ENCODE measurements at regions not wholly inside any gene's neighbourhood (a gene's known extent, or its start where the extent isn't known, plus 50 kb on each side); places are given as distances from the start of the nearest gene placed in this dataset.
"Not testable (repeated sequence)": the region's sequence is repeated elsewhere in the genome, so short reads cannot be mapped to it uniquely, and the experiment has no call there.

DNA sequence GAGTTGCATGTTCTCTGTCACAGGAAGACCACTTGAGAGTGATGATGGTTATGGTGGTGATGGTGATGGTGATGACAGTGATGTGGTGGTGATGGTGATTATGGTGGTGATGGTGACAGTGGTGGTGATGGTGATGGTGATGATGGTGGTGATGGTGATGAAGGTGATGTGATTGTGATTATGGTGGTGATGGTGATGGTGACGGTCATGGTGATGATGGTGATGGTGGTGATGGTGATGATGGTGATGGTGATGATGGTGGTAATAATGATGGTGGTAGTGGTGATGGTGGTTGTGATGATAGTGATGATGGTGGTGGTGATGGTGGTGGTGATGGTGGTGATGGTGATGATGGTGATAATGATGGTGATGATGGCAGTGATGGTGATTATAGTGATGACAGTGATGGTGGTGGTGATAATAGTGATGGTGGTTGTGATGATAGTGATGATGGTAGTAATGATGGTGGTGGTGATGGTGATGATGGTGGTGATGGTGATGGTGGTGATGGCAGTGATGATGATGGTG, 93.7 kb downstream of the ASB1 start:
- no peak for DNase-seq

DNA sequence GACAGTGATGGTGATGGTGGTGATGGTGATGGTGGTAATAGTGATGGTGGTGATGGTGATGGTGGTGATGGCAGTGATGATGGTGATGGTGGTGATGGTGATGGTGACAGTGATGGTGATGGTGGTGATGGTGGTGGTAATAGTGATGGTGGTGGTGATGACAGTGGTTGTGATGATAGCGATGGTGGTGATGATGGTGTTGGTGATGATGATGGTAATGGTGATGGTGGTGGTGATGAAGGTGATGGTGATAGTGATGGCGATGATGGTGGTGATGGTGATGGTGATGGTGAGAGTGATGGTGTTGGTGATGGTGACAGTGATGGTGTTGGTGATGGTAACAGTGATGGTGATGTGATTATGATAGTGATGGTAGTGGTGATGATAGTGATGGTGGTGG, 94.3 kb downstream of the ASB1 start:
- no peak for DNase-seq

DNA sequence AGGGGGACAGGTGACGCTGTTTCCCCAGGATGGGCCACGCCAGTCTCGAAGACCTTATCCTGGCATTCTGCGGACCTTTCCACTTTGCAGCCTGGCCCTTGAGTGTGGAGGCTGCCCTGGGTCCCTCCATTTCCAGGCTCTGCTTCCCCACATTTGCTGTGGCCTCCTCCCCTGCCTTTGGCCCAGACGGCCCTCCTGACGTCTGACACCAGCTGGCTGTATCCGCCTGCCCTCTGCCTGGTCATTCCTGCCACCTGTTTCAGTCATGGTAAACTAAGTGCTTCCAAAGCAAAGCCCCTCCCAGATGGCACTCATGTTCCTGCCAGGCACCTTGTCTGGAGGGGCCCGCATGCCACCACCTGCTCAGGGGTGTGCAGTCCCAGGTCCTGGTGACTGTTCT, 95.1 kb downstream of the ASB1 start:
- no peak for DNase-seq

DNA sequence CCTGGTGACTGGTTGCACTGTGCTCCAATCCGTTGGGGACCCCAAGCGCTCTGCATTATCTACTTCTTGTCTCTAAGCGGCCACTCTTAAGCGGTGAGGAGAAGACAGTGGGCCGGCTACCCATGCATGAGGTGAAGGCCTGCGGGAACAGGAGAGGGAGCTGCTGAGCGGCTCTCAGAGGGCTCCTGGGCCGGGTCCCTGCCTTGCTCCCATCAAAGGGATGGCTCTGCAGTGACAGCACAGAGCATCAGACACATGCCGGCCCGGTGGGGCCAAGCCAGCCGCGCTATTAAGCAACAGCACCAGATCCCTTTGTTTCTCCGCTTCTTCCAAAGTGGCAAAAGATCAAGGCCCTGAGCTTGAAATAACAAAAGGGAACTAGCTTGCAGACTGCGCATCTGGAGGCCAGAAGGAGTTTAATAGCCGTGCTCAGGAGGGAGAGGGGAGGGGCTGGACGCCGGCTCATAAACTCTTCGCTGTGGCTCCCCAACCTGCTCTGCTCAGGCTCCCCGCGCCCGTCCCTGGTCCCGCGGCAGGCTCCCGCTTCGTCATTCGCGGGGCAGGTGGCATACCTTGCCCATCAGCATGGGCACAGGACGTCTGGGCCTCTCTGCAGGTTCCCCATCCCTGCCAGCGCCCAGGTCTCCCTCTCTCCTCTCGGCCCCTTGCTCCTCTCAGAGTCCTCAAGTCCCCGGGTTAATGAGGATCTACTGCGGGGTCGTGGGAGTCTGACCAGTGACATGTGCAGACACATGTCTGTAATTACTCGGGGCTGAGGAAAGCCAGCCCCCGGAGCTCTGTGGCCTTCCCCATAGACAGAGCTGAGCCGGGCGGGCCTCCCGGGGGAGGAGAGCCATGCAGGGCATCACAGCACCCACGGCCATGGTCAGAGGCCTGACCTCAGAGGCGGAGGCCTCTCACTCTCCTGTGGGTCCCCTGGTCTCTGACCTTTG, 96.7 kb downstream of the ASB1 start:
- DNase-seq: no peak

DNA sequence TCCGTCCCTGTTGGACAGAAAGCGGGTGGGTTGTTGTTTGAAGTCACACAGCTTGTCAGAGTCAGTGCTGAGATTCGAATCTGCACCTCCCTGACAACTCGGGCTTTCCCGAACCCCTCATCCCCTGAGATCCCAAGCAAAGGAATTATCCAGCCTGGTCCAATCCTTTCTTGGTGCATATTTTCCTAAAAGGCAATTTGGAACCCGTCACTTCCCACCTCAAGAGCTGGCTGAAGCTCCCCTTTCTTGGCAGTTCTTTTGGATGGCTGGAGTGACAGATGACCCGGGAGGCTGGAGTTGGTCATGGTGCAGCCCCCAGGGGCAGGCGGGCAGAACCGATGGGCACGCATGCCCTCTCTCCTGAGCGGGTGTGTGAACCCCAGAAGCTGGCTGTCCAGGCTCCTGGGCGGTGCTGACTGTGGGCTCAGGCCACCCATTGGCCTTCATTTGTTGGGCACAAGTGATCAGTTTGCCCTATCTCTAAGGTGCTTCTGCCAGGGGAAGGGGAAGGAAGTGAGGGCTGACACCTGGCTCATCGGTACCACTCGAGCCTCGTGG, 97.8 kb downstream of the ASB1 start:
- DNase-seq: no peak

DNA sequence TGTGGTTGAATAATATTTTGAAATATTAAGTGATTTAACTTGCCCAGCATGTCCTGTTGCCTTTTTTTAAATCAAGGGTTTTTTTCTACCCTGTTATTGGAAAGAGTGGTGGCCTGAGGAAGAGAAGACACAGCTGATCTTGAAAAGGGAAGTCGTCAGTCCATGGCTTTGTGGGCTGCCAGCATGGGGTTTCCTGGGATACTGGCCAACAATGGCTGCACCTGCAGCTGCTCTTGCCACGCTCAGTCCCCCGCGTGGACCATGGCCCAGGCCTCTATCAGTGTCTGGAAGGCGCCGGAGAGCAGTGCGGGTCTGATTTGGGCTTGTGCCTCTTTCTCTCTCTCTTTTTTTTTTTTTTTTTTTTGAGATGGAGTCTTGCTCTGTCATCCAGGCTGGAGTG, 99.3 kb downstream of the ASB1 start:
- no peak for DNase-seq

DNA sequence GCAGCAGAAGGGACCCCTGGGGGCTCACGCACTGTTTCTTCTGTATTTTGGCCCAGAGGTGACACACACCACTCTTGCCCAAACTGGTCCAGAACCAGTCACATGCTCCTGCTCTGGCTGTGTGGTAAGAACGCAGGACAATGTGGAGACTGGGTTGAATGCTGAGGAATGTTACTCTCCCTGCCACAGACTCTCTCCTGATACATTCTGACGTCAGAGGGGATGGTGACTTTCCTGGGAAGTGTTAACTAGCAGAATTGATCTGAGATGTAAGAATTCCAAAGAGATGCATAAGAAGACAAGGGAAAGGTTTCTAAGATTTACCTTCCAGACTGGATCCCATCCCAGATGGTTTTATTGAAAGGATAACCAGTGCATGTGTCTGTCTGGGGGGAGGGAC, 100.8 kb downstream of the ASB1 start:
- DNase-seq: no peak

DNA sequence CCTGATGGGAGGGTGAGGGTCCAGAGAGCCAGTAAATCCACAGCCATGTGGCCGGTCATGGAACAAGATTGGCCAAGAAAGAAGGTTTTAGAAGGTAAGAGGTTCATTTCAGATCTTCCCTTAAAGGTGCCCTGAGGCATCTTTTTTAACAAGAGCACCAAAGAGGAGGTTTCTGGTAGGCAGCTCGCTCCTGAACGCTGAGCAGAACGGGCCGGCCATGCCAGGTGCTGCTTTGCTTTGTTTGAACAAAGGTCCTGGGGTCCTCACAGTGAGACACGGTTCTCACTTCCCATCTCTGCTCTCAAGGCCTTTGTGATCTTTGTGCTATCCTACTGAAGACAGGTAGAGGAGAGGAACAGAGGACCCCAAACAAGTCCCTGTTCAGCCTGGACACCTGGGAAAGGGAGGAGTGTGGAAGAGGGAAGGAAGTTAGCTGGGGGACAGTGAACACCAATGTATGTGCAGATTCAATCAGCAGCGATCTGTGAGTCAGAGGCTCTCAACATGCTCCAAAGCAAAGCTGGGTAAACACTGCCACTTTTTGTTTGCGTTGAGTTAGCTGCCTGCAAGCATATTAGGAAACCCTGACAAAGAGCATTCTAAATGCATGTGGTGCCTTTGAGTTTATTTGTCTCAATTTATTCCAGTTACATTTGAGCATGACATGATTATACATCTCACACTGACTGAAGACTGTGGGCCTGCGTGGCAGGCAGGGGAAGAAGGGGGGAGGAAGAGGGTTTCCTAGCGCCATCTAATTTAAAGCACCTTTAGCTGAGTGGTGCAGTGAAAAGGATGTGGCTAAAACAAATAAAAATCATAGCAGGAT, 102.4 kb downstream of the ASB1 start:
- no peak for DNase-seq

DNA sequence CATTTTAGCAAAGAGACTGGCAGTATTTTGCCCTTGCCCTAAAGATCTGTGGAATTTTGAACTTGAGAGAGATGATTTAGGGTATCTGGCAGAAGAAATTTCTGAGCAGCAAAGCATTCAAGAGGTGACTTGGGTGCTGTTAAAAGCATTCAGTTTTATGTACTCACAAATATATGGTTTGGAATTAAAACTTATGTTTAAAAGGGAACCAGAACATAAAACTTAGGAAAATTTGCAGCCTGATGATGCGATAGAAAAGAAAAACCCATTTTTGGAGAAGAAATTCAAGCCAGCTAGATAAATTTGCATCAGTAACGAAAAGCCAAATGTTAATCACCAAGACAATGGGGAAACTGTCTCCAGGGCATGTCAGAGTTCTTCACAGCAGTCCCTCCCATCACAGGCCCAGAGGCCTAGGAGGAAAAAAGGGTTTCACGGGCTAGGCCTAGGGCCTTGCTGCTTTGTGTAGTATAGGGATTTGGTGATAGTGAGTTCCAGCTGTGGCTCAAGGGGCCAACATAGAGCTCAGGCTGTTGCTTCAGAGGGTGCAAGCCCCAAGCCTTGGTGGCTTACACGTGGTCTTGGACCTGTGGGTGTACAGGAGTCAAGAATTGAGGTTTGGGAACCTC, 104.4 kb downstream of the ASB1 start:
- DNase-seq: not testable (repeated sequence)

DNA sequence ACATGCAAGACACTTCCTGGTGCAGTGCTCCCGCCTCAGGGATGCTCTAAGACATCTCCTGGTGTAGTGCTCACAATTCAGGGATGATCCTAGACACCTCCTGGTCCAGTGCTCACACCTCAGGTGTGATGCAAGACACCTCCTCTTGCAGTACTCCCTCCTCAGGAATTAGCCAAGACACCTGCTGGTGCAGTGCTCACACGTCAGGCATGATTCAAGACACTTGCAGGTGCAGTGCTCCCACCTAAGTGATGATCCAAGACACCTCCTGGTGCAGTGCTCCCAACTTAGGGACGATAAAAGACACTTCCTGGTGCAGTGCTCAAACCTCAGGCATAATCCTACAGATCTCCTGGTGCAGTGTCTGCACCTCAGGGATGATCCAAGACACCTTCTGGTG, 117.0 kb downstream of the ASB1 start:
- not testable (repeated sequence) for DNase-seq

DNA sequence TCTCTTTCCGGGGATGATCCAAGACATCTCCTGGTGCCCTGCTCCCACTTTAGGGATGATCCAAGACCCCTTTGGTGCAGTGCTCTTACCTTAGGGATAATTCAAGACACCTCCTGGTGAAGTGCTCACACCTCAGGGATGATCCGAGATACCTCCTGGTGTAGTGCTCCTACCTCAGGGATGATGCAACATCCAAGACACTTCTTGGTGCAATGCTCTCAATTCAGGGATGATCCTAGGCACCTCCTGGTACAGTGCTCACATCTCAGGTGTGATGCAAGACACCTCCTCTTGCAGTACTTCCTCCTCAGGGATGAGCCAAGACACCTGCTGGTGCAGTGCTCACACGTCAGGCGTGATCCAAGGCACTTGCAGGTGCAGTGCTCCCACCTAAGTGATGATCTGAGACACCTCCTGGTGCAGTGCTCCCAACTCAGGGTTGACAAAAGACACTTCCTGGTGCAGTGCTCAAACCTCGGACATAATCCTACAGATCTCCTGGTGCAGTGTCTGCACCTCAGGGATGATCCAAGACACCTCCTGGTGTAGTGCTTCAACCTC, 122.3 kb downstream of the ASB1 start:
- no peak for DNase-seq

DNA sequence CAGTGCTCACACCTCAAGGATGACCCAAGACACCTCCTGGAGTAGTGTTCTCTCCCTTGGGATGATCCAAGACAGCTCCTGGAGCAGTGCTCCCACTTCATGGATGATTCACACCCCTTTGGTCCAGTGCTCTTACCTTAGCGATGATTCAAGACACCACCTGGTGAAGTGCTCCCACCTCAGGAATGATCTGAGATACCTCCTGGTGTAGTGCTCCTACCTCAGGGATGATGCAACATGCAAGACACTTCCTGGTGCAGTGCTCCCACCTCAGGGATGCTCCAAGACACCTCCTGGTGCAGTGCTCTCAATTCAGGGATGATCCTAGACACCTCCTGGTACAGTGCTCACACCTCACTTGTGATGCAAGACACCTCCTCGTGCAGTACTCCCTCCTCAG, 123.1 kb downstream of the ASB1 start:
- no peak for DNase-seq

DNA sequence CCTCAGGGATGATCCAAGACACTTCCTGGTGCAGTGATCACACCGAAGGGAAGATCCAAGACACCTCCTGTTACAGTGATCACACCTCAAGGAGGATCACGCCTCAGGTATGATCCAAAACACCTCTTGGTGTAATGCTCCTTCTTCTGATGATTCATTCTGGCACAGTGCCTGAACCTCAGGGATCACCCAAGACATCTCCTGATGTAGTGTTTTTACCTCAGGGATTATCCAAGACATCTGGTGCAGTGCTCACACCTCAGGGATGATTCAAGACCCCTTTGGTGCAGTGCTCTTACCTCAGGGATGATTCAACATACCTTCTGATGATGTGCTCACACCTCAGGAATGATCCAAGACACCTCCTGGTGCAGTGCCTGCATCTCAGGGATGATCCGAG, 124.4 kb downstream of the ASB1 start:
- DNase-seq: no peak

DNA sequence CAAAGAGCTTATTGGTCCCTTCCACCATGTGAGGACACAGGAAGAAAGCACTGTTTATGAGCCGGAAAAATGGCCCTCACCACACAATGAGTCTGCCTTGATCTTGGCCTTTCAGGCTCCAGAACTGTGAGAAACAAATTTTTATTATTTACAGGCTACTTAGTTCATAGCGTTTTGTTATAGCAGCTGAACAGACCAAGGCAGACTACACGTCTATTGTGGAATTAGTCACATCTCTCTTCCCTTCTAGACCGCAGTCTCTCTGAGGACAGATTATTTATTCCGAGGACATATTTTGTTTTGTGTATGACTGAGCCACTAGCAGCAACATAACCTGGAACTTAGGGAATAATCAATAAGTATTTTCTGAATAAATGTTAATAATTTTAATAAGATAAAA, 125.5 kb downstream of the ASB1 start:
- no peak for DNase-seq

DNA sequence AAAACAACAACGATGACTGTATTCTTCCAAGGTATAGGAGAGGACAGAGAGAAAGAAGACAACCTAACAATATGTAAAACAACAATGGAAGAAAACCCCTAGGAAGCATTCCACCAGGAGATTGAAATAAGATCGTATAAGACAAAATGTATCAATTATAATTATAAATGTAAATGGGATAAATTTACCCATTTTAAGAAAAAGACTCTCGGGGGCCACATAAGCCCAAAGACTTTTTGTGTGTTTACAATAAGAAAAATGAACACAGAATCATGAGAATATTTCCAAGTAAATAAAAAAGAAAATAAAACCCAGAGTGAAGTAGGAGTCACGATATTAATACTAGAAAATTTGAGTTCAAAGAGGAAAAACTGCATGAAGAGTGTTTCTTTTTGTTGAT, 126.4 kb downstream of the ASB1 start:
- no peak for DNase-seq

DNA sequence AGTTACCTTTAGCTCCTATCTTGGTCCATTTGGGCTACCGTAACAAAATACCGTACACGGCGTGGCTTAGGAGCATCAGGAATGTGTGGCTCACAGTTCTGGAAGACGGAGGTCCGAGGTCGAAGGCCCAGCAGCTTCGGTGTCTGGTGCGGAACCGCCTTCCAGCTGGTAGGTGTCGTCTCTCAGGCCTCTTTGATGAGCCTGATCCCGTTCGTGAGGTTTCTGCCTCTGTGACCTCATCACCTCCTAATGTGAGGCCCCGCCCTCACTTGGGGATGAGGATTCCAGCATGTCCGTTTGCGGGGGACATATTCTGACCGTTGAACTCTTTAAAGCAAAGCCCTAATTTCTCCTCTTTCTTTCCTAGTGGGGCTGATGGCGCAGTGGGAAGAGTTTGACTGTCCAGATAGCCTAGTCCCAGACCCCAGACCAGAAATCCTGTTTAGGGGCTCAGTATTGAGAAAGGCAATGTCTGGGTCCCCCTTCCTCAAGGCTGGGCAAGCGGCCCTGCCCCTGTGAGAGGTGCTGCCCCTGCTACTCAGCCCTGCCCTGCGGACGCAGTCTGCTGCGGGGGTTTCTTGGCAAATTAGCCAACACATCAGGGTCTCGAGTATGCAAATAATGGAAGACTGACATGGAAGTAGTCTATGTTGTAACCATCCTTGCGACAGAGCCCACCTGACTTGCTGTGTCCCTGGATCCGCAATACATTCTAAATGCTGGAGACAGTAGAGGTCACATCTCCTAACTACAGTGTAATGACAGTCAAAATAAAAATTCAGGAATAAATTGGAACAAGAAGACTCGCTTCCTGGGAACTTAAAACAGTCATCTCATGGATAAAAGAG, 128.0 kb downstream of the ASB1 start:
- no peak for DNase-seq

DNA sequence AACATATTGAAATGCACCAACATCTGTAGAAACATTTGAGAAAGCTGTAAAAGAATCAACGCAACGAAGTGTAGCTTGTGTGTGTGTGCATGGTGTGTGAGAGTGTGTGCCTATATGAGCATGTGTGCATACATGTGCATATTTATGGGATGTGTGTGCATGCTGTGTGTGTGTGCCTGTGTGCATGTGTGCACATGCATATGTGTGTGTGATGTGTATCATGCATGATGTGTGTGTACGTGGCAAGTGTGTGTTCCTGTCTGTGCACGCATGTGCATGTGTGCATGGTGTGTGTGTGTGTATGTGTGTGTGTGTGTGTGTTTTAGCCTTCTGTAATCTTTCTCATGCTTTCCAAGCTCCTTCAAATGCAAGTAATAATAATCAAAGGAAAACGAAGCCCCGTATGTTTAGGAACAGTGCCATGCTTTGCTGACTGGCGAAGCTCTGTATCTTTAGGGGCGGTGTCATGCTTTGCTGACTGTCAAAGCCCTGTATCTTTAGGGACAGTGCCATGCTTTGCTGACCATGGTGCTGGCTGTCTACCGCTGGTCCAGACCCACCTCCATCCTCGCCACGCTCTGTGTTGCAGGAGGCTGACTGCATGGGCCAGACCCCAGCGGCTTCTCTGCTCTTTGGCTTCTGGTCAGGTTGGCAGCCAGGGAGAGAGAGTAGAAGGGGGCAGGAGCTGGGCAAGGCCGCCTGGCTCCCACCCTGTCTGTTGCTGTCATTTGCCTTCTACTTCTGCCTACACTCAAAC, 129.2 kb downstream of the ASB1 start:
- no peak for DNase-seq

DNA sequence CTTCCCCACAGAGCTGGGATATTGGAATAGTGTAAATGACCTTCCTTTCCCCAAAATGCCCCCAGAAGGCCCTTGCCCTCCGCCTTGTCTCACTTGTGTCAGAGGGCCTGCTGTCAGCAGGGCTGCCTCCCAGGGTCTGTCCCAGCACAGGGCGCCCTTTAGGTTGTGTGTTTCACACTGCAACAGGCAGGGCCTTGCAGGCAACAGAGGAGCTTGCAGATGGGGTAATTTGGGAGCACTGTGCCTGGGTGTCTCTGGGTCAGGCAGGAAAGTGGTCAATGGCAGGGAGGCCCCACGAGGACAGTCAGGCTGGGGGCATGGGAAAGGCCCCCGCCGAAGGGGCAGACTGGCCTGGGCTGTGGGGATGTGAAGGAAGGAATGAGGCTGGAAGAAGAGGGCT, 130.7 kb downstream of the ASB1 start:
- no peak for DNase-seq

DNA sequence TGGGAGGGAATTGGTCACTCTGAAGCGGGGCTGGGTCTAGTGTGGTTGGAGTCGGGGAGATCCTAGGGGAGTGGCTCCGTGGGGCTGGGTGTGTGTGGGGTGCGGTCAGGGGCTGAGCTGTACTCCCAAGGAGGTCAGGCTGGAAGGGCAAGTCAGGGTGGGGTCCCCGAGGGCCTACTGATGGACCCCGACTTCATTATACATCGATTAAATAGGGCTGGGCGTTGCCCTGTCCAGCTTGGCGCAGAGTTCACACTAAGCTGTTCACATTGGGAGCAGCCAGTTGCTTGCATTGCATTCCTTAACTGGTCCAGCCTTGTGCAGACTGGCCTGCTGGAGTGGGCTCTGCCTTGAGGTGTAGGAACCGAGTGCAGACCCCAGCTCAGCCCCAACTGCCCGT, 131.2 kb downstream of the ASB1 start:
- no peak for DNase-seq
